GM23338 (cell line): ENCODE measurements at regions not wholly inside any gene's neighbourhood (a gene's known extent, or its start where the extent isn't known, plus 50 kb on each side); places are given as distances from the start of the nearest gene placed in this dataset.

Experiments used
- CTCF ChIP-seq, 2 experiments: fragments of 200-600 bp in 1 of 2; sonication (generic) in 1 of 2; conservative IDR thresholded peaks; 2 replicates each; pipeline versions ENCODE4 v1.5.1 to v1.6.1; 2016 to 2017; ENCODE audit warnings: antibody characterized with exemption in 2 of 2, low read depth in 2 of 2, mild to moderate bottlenecking in 2 of 2, moderate library complexity in 1 of 2
- NANOG ChIP-seq: IDR thresholded peaks from 2 replicates; pipeline ENCODE4 v1.6.1; 2016; ENCODE audit warnings: antibody characterized with exemption, borderline replicate concordance
- POLR2AphosphoS5 ChIP-seq: IDR thresholded peaks from 2 replicates; pipeline ENCODE4 v1.6.1; 2016; ENCODE audit warnings: antibody characterized with exemption, low read depth

- no peak for TF ChIP-seq CTCF (conservative IDR thresholded peaks at IDR 0.05; ENCODE audit: low read depth in 2 of 2)
- TF ChIP-seq NANOG, result no peak
- no peak for TF ChIP-seq POLR2AphosphoS5
Measured at GRCh38 chr6:90645634-90646033, 58.8 kb upstream of the MAP3K7 start.
